Activated naive CD4-positive, alpha-beta T cell treated with anti-CD3 and anti-CD28 coated beads for 36 hours (primary cell): ENCODE measurements at regions not wholly inside any gene's neighbourhood (a gene's known extent, or its start where the extent isn't known, plus 50 kb on each side); places are given as distances from the start of the nearest gene placed in this dataset.

Experiments
- CTCF ChIA-PET: fragments of 350-600 bp; sonication (Branson Sonifier 250); formaldehyde crosslinking; loops from one replicate; lab custom pipeline; 2021; ENCODE audit warnings: antibody characterized with exemption; lab: Charles Lee
- DNase-seq: peaks from one replicate; pipeline ENCODE4 v3.0.0-alpha.2; 2020
- H3K27ac Mint-ChIP-seq: one replicate; pipeline ENCODE4 v1.8.0; 2021; ENCODE audit warnings: mild to moderate bottlenecking, mixed read lengths
- H3K27me3 Mint-ChIP-seq: one replicate; pipeline ENCODE4 v1.8.0; 2021; ENCODE audit warnings: low read depth, mixed read lengths
- H3K36me3 Mint-ChIP-seq: one replicate; pipeline ENCODE4 v1.8.0; 2021; ENCODE audit warnings: low read depth, mixed read lengths
- H3K4me1 Mint-ChIP-seq: one replicate; pipeline ENCODE4 v1.8.0; 2021; ENCODE audit warnings: low read depth, mixed read lengths
- H3K4me3 Mint-ChIP-seq: one replicate; pipeline ENCODE4 v1.8.0; 2021; ENCODE audit warnings: mild to moderate bottlenecking, moderate library complexity, mixed read lengths
- H3K9me3 Mint-ChIP-seq: one replicate; pipeline ENCODE4 v1.8.0; 2021; ENCODE audit warnings: mixed read lengths
- intact Hi-C: fragments of 100-400 bp; cut with micrococcal nuclease; formaldehyde crosslinking; loops from one replicate; pipeline ENCODE4 v1.15.1; 2023

DNA sequence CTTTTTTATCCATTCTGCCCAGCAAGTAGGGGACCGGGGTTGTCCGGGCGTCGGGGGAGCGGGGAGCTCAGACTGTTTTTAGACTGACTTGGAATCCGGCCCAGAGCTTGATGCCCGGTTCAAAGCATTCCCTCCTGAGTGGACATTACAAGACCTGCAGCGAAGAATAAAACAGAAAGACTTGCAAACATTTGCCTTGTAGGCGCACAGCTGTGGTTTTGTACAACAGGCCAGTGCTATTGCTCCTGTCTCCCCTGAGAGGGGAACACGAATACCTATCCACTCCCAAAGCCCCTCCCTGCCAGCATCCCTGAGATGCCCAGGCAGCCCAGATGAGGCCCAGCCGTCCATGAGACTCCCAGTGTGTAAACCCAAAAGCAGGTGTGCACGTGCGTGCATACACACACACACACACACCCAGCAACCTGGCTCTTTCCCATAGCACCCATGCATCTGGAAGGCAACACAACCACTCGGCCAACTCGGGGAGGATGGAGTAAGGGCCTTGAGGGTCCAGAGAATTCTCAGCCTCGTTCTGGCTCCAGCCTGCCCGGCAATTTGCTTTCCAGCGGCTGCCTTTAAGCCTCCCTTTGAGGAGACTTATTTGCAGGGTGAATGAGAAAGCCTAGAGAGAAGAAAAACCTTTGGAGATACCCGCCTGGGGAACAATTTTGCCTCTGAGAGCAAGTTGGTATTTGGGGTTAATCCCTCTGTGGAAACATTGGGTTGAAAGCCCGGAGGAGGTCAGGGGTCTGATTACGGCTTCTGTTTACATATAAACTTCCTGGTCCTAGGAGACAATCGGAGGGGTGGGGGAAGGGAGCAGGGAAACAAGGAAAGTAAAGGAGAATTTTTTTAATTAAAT lies 161.0 kb upstream of the HES1 start:
- H3K4me3 Mint-ChIP-seq: no peak overlapping the region
- H3K27me3 Mint-ChIP-seq: peaks cover 15% of the 10 kb centered on the region
- peaks cover 18% of the 10 kb centered on the region for H3K4me1 Mint-ChIP-seq
- no peak for DNase-seq
- H3K36me3 Mint-ChIP-seq: no peaks in the 10 kb centered on the region
- no peak overlapping the region for H3K27ac Mint-ChIP-seq
- no peaks in the 10 kb centered on the region for H3K9me3 Mint-ChIP-seq
- CTCF ChIA-PET: no interaction called here
- intact Hi-C loops: loop anchor here (10.0 kb wide), 1 partner anchor 1080 kb away; no protein-coding TSS in a partner anchor

DNA sequence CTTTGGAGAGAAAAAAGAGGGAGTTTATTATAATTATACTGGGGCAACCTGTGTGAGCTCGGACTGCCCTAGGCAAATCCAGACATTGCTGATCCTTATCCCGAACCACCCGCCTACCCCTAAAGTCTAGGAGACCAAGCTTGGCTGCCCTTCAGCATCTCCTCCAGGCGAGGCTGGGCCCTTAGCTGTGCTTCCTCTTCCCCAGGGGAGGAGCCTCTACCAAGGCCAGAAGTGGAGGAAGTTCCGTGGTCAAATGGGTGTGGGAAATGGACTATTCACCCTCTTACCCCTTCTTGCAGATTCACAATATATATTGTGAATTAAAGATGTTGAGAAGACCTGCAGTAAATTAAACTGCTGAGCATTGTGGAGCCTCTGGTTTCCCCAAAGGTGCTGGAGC lies 158.3 kb upstream of the HES1 start:
- H3K27me3 Mint-ChIP-seq: peaks cover 5% of the 10 kb centered on the region
- intact Hi-C loops: loop anchor here (10.0 kb wide), 1 partner anchor 1083 kb away; no protein-coding TSS in a partner anchor
- no peaks in the 10 kb centered on the region for H3K9me3 Mint-ChIP-seq
- H3K4me1 Mint-ChIP-seq: no peaks in the 10 kb centered on the region
- DNase-seq: no peak
- H3K4me3 Mint-ChIP-seq: no peak overlapping the region
- CTCF ChIA-PET: no interaction called here
- no peaks in the 10 kb centered on the region for H3K36me3 Mint-ChIP-seq
- H3K27ac Mint-ChIP-seq: no peak overlapping the region

GRCh38 chr3:193978030-193978429 lies 157.9 kb upstream of the HES1 start:
- DNase-seq: no peak
- H3K27me3 Mint-ChIP-seq: peaks cover 5% of the 10 kb centered on the region
- H3K27ac Mint-ChIP-seq: no peak overlapping the region
- no peaks in the 10 kb centered on the region for H3K36me3 Mint-ChIP-seq
- no peaks in the 10 kb centered on the region for H3K4me1 Mint-ChIP-seq
- no peak overlapping the region for H3K4me3 Mint-ChIP-seq
- CTCF ChIA-PET: no interaction called here
- intact Hi-C loops: loop anchor here (10.0 kb wide), 1 partner anchor 1083 kb away; no protein-coding TSS in a partner anchor
- no peaks in the 10 kb centered on the region for H3K9me3 Mint-ChIP-seq

- H3K9me3 Mint-ChIP-seq: no peaks in the 10 kb centered on the region
- no peak for DNase-seq
- peaks cover 3% of the 10 kb centered on the region for H3K27me3 Mint-ChIP-seq
- CTCF ChIA-PET: no interaction called here
- H3K4me3 Mint-ChIP-seq: no peak overlapping the region
- no peak overlapping the region for H3K27ac Mint-ChIP-seq
- intact Hi-C loops: loop anchor here (10.0 kb wide), 1 partner anchor 1084 kb away; no protein-coding TSS in a partner anchor
- no peaks in the 10 kb centered on the region for H3K36me3 Mint-ChIP-seq
- no peaks in the 10 kb centered on the region for H3K4me1 Mint-ChIP-seq
Measured at GRCh38 chr3:193978486-193978885, 157.5 kb upstream of the HES1 start.

DNA sequence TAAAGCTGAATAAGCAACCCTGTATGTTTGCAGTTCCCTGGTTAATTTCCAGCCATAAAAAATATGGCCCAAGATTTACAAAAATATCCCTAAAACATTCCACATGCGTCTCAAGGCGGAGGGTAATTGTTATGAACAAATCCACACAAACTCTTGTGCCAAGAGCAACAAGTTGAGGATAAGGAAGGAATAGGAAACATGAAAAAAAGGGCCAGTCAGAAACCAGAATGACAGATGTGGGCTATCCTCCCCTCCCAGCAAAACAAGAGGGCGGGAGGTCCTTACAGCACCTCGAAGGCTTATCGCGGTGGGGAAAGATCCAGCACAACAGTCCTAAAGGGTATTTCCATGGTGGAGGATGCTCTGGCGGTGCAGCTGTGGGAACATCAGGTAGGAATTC lies 155.6 kb upstream of the HES1 start:
- H3K4me3 Mint-ChIP-seq: no peak overlapping the region
- CTCF ChIA-PET: no interaction called here
- no peak overlapping the region for H3K27ac Mint-ChIP-seq
- no peaks in the 10 kb centered on the region for H3K4me1 Mint-ChIP-seq
- H3K9me3 Mint-ChIP-seq: no peaks in the 10 kb centered on the region
- H3K36me3 Mint-ChIP-seq: no peaks in the 10 kb centered on the region
- intact Hi-C loops: no loop called here
- DNase-seq: no peak
- no peaks in the 10 kb centered on the region for H3K27me3 Mint-ChIP-seq

DNA sequence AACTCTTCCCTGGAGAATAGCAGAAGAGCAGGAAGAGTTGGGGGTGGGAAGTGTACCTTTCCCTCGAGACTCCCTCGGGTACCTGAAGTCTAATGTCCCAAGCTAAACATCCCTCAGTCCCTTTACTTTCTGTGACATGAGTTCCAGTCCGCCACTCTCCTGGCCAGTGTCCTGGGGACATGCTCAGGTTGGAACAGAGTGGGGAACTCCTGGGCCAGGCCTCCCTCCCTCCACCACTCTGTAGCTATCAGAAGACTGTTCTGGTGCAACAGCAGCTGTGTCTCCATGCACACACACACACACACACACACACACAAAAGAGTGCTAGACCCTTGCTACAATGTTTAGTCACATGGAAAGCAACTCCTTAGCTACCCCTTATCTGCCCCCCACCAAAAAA lies 155.0 kb upstream of the HES1 start:
- Mint-ChIP-seq H3K9me3 (no peaks in the 10 kb centered on the region), H3K4me1 (no peaks in the 10 kb centered on the region), H3K4me3 (no peak overlapping the region), H3K27ac (no peak overlapping the region), H3K36me3 (no peaks in the 10 kb centered on the region), H3K27me3 (peaks cover under 1% of the 10 kb centered on the region)
- intact Hi-C loops: no loop called here
- CTCF ChIA-PET: no interaction called here
- no peak for DNase-seq

DNA sequence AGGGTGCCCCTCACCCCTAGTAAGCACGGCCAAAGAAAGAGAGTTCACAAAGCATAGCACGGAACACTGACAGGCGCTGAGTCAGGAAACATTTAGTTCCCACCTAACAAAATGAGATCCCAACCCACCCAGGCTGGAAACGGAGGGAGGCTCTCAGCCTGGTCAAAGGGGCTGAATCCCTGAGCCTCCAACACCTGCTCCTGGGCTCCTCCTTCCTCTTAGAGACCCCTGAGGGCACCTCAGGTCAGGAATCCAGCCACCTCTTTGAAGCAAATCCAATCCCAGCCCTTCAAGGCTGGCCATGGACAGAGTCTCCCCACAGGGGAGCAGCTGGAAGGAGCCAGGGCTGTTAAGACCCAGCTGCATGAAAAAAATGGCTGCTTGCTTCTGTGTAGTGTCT lies 154.4 kb upstream of the HES1 start:
- Mint-ChIP-seq H3K4me1 (no peaks in the 10 kb centered on the region), H3K9me3 (no peaks in the 10 kb centered on the region), H3K27me3 (peaks cover 4% of the 10 kb centered on the region), H3K36me3 (no peaks in the 10 kb centered on the region), H3K27ac (no peak overlapping the region), H3K4me3 (no peak overlapping the region)
- DNase-seq: no peak
- intact Hi-C loops: no loop called here
- CTCF ChIA-PET: no interaction called here

DNA sequence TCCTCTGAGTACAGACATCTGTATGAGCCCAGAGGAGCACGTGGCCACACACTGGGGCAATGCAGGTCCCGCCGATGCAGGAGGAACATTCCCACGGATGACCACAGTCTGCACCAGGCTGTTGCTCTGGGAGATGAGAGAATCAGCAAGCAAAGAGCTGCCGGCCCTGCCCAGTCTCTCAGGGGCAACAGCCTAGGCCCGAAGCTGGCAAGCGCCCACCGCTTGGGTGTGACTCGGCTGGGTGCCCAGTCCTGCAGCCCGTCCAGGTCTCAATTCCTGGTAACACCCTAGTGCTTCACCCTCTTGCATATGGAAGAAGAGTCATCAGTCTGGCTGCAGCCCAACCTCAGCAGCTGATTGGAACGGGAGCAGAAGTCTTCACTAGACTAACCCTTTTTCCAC lies 153.7 kb upstream of the HES1 start:
- H3K27ac Mint-ChIP-seq: no peak overlapping the region
- intact Hi-C loops: no loop called here
- no peaks in the 10 kb centered on the region for H3K36me3 Mint-ChIP-seq
- CTCF ChIA-PET: no interaction called here
- no peaks in the 10 kb centered on the region for H3K4me1 Mint-ChIP-seq
- no peak overlapping the region for H3K4me3 Mint-ChIP-seq
- H3K9me3 Mint-ChIP-seq: no peaks in the 10 kb centered on the region
- DNase-seq: no peak
- H3K27me3 Mint-ChIP-seq: peaks cover 4% of the 10 kb centered on the region

DNA sequence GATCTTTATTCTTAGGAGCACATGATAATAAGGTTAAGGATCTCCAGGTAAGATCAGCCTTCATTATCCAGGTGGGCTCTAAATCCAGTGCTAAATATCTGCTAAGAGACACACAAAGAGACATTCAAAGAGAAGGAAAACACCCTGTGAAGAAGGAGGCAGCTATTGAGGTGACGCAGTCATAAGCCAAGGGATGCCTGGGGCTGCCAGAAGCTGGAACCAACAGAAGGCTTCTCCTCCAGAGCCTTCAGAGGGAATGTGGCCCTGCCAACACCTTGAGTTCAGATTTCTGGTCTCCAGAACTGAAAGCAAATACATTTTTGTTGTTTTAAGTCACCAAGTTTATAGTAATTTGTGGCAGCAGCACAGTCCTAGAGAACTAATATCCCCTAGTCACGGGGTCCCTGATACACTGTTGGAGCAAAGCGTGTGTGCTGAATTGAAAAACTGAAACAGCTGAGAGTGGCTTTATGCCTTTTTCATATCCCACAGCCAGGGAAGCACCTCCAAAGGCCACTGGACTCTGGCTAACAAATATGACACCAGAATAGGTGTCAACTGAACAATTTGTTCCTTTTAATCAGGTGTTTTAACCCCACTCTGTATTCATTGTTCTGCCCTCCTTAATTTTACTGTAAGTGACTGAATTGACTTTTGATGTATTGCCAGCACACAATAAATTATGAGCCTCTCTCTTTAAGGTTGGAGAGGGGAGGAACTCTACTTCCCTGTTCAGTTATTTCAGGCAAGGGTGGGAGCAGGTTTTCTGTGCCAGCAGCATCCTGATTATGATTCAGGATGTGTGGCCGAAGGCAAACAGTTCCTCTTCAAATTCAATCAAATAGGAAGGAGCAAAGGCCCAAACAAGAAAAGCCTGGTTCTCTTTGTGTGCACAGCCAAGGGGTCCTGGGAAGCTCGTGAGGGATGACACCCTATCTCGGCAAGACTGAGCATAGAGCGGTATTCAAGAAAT lies 151.8 kb upstream of the HES1 start:
- intact Hi-C loops: no loop called here
- peaks cover 4% of the 10 kb centered on the region for H3K27me3 Mint-ChIP-seq
- CTCF ChIA-PET: interaction anchor here (1.2 kb wide), 1 partner anchor 12 kb away, joined by 3 read pairs; no protein-coding TSS in a partner anchor
- H3K4me3 Mint-ChIP-seq: no peak overlapping the region
- no peaks in the 10 kb centered on the region for H3K36me3 Mint-ChIP-seq
- DNase-seq: no peak
- H3K9me3 Mint-ChIP-seq: no peaks in the 10 kb centered on the region
- H3K4me1 Mint-ChIP-seq: no peaks in the 10 kb centered on the region
- no peak overlapping the region for H3K27ac Mint-ChIP-seq

GRCh38 chr3:193984876-193985275 lies 151.1 kb upstream of the HES1 start:
- DNase-seq: no peak
- H3K27ac Mint-ChIP-seq: no peak overlapping the region
- CTCF ChIA-PET: no interaction called here
- H3K4me3 Mint-ChIP-seq: no peak overlapping the region
- H3K9me3 Mint-ChIP-seq: peaks cover 3% of the 10 kb centered on the region
- no peaks in the 10 kb centered on the region for H3K36me3 Mint-ChIP-seq
- no peaks in the 10 kb centered on the region for H3K4me1 Mint-ChIP-seq
- peaks cover 4% of the 10 kb centered on the region for H3K27me3 Mint-ChIP-seq
- intact Hi-C loops: no loop called here

DNA sequence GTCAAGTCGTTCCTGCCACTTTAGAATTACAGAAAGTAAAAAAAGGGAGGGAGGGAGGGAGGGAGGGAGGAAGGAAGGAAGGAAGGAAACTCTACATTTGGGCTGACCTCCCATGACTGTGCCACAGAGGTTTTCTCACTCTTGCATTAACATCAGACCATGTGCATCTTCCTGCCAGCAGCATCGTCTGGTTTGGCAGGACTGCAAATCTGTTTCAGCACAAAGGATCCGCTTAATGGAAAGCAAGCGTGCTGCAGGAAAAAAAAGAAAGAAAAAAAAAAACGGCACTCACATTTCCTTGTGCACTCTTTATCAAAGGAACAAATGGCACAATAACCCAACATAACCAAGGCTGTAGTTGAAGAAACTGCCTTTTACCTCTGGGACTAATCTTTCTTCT lies 148.8 kb upstream of the HES1 start:
- no peak for DNase-seq
- Mint-ChIP-seq H3K27me3 (peaks cover 4% of the 10 kb centered on the region), H3K4me1 (no peaks in the 10 kb centered on the region), H3K27ac (no peak overlapping the region), H3K36me3 (no peaks in the 10 kb centered on the region), H3K4me3 (no peak overlapping the region), H3K9me3 (peaks cover 3% of the 10 kb centered on the region)
- intact Hi-C loops: no loop called here
- CTCF ChIA-PET: no interaction called here

DNA sequence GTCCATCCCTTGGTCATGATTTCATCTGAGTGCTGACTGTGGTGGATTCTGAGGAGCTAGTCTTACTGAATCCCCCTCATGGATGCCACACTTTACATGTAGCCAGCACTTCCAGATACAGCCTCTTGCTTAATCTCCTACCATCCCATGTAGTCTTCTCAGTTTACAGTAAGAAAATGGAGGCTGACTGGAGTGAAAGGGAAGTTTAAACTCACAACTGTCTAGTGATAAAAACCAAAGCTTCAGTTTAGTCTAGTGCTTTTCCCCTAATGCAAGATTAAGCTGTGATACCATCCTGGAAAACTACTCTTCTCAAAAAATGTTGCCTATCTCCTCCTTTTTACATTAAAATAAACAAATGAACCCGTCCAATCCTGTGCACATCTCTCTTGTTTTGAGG lies 146.8 kb upstream of the HES1 start:
- peaks cover 3% of the 10 kb centered on the region for H3K9me3 Mint-ChIP-seq
- no peak for DNase-seq
- intact Hi-C loops: no loop called here
- H3K4me3 Mint-ChIP-seq: no peak overlapping the region
- H3K27me3 Mint-ChIP-seq: peaks cover 4% of the 10 kb centered on the region
- no peak overlapping the region for H3K27ac Mint-ChIP-seq
- H3K4me1 Mint-ChIP-seq: no peaks in the 10 kb centered on the region
- no peaks in the 10 kb centered on the region for H3K36me3 Mint-ChIP-seq
- CTCF ChIA-PET: interaction anchor here (0.5 kb wide), 1 partner anchor 41 kb away, joined by 3 read pairs; no protein-coding TSS in a partner anchor
